GM12878 (cell line): ENCODE measurements at regions not wholly inside any gene's neighbourhood (a gene's known extent, or its start where the extent isn't known, plus 50 kb on each side); places are given as distances from the start of the nearest gene placed in this dataset.

Source experiments
- ATAC-seq: fragments of 200-7000 bp; cut with Tn5 transposase; 3 replicates; pipeline ENCODE4 v1.9.1; 2020; ENCODE audit warnings: mild to moderate bottlenecking, moderate library complexity
- BruUV-seq: library from RNA; stranded (reverse); fragments of 400-500 nt; replicated peaks from 2 replicates; lab custom pipeline; 2021; lab: Mats Ljungman, UMichigan
- CTCF ChIA-PET: fragments of 300-600 bp; sonication (Branson Sonifier 250); formaldehyde crosslinking; extraction: SDS; loops from one replicate; lab custom pipeline; 2021; ENCODE audit warnings: inconsistent platforms; lab: Yijun Ruan, JAX
- POLR2A ChIA-PET: fragments of 350-600 bp; formaldehyde crosslinking; extraction: SDS; loops from one replicate; lab custom pipeline; 2021; ENCODE audit warnings: inconsistent platforms; lab: Charles Lee
- RAD21 ChIA-PET: fragments of 300-600 bp; sonication (Branson Sonifier 250); formaldehyde crosslinking; loops from one replicate; lab custom pipeline; 2023; ENCODE audit warnings: antibody characterized with exemption; ENCODE audit not compliant: unreplicated experiment; lab: Charles Lee
- SMC1A ChIA-PET: fragments of 300-600 bp; sonication (Branson Sonifier 250); formaldehyde crosslinking; loops from one replicate; lab custom pipeline; 2023; ENCODE audit not compliant: unreplicated experiment, uncharacterized antibody; lab: Charles Lee
- DNase-seq: peaks from one replicate; pipeline ENCODE4 v3.0.0-alpha.2; 2011; ENCODE audit warnings: low read depth, low spot score
- FAIRE-seq: peaks from 3 replicates; lab custom pipeline; 2011; peaks lifted over from hg19 to GRCh38; lab: Jason Lieb, UNC
- H2AFZ ChIP-seq: 2 replicates; pipeline ENCODE4 v1.6.0; 2011; ENCODE audit warnings: low read depth, low read length, control low read depth; ENCODE audit not compliant: control insufficient read depth
- H3K27ac ChIP-seq: 2 replicates; pipeline ENCODE4 v1.5.1; 2011; ENCODE audit warnings: control low read depth; ENCODE audit not compliant: control insufficient read depth, insufficient read depth
- H3K27me3 ChIP-seq, 2 experiments: replicated peaks in 1 of 2; 2 replicates each; pipeline versions ENCODE4 v1.6.0 to v1.6.1; 2011; ENCODE audit warnings: low read length in 1 of 2; ENCODE audit not compliant: control insufficient read depth in 2 of 2, insufficient read depth in 2 of 2
- H3K36me3 ChIP-seq, 2 experiments: 2 replicates each; pipeline ENCODE4 v1.5.1; 2011; ENCODE audit warnings: low read length in 1 of 2; ENCODE audit not compliant: control insufficient read depth in 2 of 2, insufficient read depth in 2 of 2
- H3K4me1 ChIP-seq: 2 replicates; pipeline ENCODE4 v1.6.1; 2011; ENCODE audit warnings: mild to moderate bottlenecking, low read length, moderate library complexity, mixed read lengths; ENCODE audit not compliant: control insufficient read depth, insufficient read depth
- H3K4me2 ChIP-seq: 2 replicates; pipeline ENCODE4 v1.6.0; 2011; ENCODE audit warnings: control low read depth; ENCODE audit not compliant: control insufficient read depth, insufficient read depth
- H3K4me3 ChIP-seq: fragments of 200-600 bp; sonication (generic); 2 replicates; pipeline ENCODE4 v1.5.1; 2016
- H3K79me2 ChIP-seq: 2 replicates; pipeline ENCODE4 v1.6.0; 2011; ENCODE audit warnings: low read length; ENCODE audit not compliant: control insufficient read depth, insufficient read depth
- H3K9ac ChIP-seq: 2 replicates; pipeline ENCODE4 v1.8.0; 2011; ENCODE audit warnings: low read length, control low read depth, mixed read lengths; ENCODE audit not compliant: control insufficient read depth, insufficient read depth
- H3K9me3 ChIP-seq: replicated peaks from 3 replicates; pipeline ENCODE4 v1.5.1; 2011; ENCODE audit warnings: mild to moderate bottlenecking, low read length; ENCODE audit not compliant: control insufficient read depth, insufficient read depth
- H4K20me1 ChIP-seq: 2 replicates; pipeline ENCODE4 v1.6.0; 2011; ENCODE audit not compliant: control insufficient read depth, insufficient read depth
- ASH2L ChIP-seq: fragments of 300-600, 200-600 bp; sonication (generic); IDR thresholded peaks from 2 replicates; pipeline ENCODE4 v1.6.1; 2017; ENCODE audit warnings: low read depth, mild to moderate bottlenecking, borderline replicate concordance
- CBX3 ChIP-seq: fragments of 200-600 bp; sonication (generic); IDR thresholded peaks from 2 replicates; pipeline ENCODE4 v1.6.1; 2016; ENCODE audit warnings: low read depth, borderline replicate concordance
- EGR1 ChIP-seq, 2 experiments: IDR thresholded peaks; 1 replicate in 1 of 2; 2 replicates in 1 of 2; pipeline ENCODE4 v1.6.1; 2011 to 2012; ENCODE audit warnings: low read depth in 2 of 2, low read length in 2 of 2, borderline replicate concordance in 1 of 2, mild to moderate bottlenecking in 1 of 2, moderate library complexity in 1 of 2
- KLF5 ChIP-seq: fragments of 450-650 bp; IDR thresholded peaks from 2 replicates; pipeline ENCODE4 v1.6.1; 2014; ENCODE audit warnings: mild to moderate bottlenecking; ENCODE audit not compliant: partially characterized antibody
- MTA2 ChIP-seq: fragments of 450-650 bp; IDR thresholded peaks from 2 replicates; pipeline ENCODE4 v1.6.1; 2016; ENCODE audit warnings: low read depth, mild to moderate bottlenecking, moderate library complexity
- MYC ChIP-seq: IDR thresholded peaks from 2 replicates; pipeline ENCODE4 v1.6.1; 2011; ENCODE audit warnings: mild to moderate bottlenecking, low read length, moderate library complexity, inconsistent platforms; ENCODE audit not compliant: insufficient read depth, insufficient replicate concordance, insufficient read length, severe bottlenecking
- POLR2AphosphoS2 ChIP-seq: IDR thresholded peaks from 2 replicates; pipeline ENCODE4 v1.6.1; 2011; ENCODE audit warnings: low read depth, mild to moderate bottlenecking, low read length, improper control_type of control experiment, moderate library complexity
- RCOR1 ChIP-seq: conservative IDR thresholded peaks from 2 replicates; pipeline ENCODE4 v1.6.1; 2012; ENCODE audit warnings: low read depth, low read length, improper control_type of control experiment
- RELA ChIP-seq: fragments of 450-650 bp; IDR thresholded peaks from 2 replicates; pipeline ENCODE4 v1.8.0; 2014; ENCODE audit warnings: borderline replicate concordance; ENCODE audit not compliant: partially characterized antibody
- SIX5 ChIP-seq: IDR thresholded peaks from 2 replicates; pipeline ENCODE4 v1.6.1; 2011; ENCODE audit warnings: mild to moderate bottlenecking, low read depth, low read length, moderate library complexity; ENCODE audit not compliant: severe bottlenecking
- SREBF1 ChIP-seq: IDR thresholded peaks from 2 replicates; pipeline ENCODE4 v1.6.1; 2012; ENCODE audit warnings: mild to moderate bottlenecking, low read length
- STAT3 ChIP-seq: IDR thresholded peaks from 2 replicates; pipeline ENCODE4 v1.6.1; 2011; ENCODE audit warnings: low read depth, low read length, improper control_type of control experiment
- ZBTB40 ChIP-seq: fragments of 450-650 bp; IDR thresholded peaks from 2 replicates; pipeline ENCODE4 v1.6.1; 2016; ENCODE audit warnings: mild to moderate bottlenecking, moderate library complexity, borderline replicate concordance
- ZNF207 ChIP-seq: fragments of 450-650 bp; IDR thresholded peaks from 2 replicates; pipeline ENCODE4 v1.6.1; 2014; ENCODE audit warnings: antibody characterized with exemption, mild to moderate bottlenecking, borderline replicate concordance
- ZNF24 ChIP-seq: fragments of 450-650 bp; IDR thresholded peaks from 2 replicates; pipeline ENCODE4 v1.6.1; 2017; ENCODE audit warnings: antibody characterized with exemption, mild to moderate bottlenecking
- ZNF384 ChIP-seq: IDR thresholded peaks from 2 replicates; pipeline ENCODE4 v1.6.1; 2012; ENCODE audit warnings: low read depth, mild to moderate bottlenecking, low read length, improper control_type of control experiment, borderline replicate concordance
- WGBS: methylation state at CpG from one replicate; pipeline ENCODE4 v1.1.6; 2016; ENCODE audit warnings: low lambda C conversion rate; ENCODE audit not compliant: insufficient replicate concordance, insufficient coverage; ENCODE audit errors: missing lambda C conversion rate; 5-methylcytosine and 5-hydroxymethylcytosine counted together
- in situ Hi-C: fragments of 300-500 bp; cut with MboI; formaldehyde crosslinking; loops from 9 replicates; pipeline ENCODE4 v1.14.3; 2018; ENCODE audit warnings: mixed read lengths
- intact Hi-C: fragments of 100-400 bp; cut with micrococcal nuclease; formaldehyde crosslinking; loops from one replicate; pipeline ENCODE4 v1.14.2; 2022; ENCODE audit not compliant: unreplicated experiment
- TF ChIP-seq, protein P1 (sequence below): IDR thresholded peaks from 2 replicates; pipeline ENCODE4 v1.6.1; 2011; ENCODE audit warnings: mild to moderate bottlenecking, low read depth, low read length, moderate library complexity; ENCODE audit not compliant: insufficient replicate concordance
- TF ChIP-seq, protein P2 (sequence below): fragments of 450-650 bp; IDR thresholded peaks from 2 replicates; pipeline ENCODE4 v1.6.1; 2016; ENCODE audit warnings: mild to moderate bottlenecking

DNA sequence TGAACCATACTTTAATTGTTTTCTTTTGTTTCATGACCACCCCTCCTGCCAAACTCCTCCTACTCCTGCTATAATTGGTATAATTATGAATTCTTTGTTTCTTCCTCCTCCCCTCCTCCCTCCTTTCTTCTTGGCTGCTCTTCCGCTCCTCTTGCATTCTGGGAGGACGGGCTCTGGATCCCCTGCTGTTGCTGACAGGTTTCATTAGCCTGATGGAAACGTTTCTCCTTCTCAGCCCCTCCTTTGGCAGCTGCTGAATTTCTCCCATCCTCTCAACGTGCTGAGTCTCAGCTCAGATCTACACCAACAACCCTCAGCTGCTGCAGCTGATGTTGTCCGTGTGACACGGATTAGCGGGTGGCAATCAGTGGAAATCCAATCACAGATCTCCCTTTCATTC lies 97.1 kb upstream of the UBAC2 start (continued):
- no peak for TF ChIP-seq ZBTB40
- TF ChIP-seq POLR2AphosphoS2: no peak
- no peak for TF ChIP-seq CBX3
- TF ChIP-seq ASH2L: no peak

DNA sequence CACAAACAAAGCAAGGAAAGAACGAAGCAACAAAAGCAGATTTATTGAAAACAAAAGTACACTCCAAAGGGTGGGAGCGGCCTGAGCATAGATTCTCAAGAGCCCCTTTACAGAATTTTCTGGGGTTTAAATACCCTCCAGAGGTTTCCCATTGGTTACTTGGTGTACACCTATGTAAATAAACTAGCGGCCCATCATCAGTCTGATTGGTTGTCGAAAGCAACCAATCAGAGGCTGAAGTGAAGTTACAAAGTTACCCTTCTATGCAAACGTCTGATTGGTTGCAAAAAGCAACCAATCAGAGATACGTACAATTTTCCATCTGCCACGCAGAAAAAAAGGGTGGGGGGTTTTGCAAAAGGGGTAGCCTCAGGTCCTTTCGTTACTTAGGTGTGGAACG lies 96.3 kb upstream of the UBAC2 start:
- no peak for ATAC-seq
- ChIA-PET POLR2A (no interaction called here), CTCF (no interaction called here), RAD21 (no interaction called here), SMC1A (no interaction called here)
- Histone ChIP-seq H3K9ac (no peak overlapping the region), H3K27me3 (no peaks in the 10 kb centered on the region), H3K36me3 (no peaks in the 10 kb centered on the region), H3K9me3 (no peaks in the 10 kb centered on the region; the same call in 2 of the 3 replicates), H3K4me3 (no peak overlapping the region), H3K4me1 (no peaks in the 10 kb centered on the region), H3K4me2 (no peak overlapping the region), H3K27ac (no peak overlapping the region), H3K79me2 (no peaks in the 10 kb centered on the region), H4K20me1 (no peaks in the 10 kb centered on the region), H2AFZ (no peak overlapping the region)
- intact Hi-C loops (no loop called here), in situ Hi-C loops (no loop called here)
- DNase-seq: no peak
- WGBS: 63% methylated on average over 9 of the region's 9 CpGs
- FAIRE-seq: no peak
- no TSS peak for BruUV-seq
- TF ChIP-seq RCOR1: no peak
- TF ChIP-seq ZNF207: no peak
- no peak for TF ChIP-seq MYC
- no peak for TF ChIP-seq ZNF24
- no peak for TF ChIP-seq ASH2L
- TF ChIP-seq EGR1 (IDR thresholded peaks at IDR 0.05; ENCODE audit: borderline replicate concordance in 1 of 2, low read depth in 2 of 2, low read length in 2 of 2): no peak
- TF ChIP-seq RELA: no peak
- TF ChIP-seq STAT3: no peak
- TF ChIP-seq, protein P1, sequence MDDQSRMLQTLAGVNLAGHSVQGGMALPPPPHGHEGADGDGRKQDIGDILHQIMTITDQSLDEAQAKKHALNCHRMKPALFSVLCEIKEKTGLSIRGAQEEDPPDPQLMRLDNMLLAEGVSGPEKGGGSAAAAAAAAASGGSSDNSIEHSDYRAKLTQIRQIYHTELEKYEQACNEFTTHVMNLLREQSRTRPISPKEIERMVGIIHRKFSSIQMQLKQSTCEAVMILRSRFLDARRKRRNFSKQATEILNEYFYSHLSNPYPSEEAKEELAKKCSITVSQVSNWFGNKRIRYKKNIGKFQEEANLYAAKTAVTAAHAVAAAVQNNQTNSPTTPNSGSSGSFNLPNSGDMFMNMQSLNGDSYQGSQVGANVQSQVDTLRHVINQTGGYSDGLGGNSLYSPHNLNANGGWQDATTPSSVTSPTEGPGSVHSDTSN: no peak
- TF ChIP-seq SREBF1: no peak
- no peak for TF ChIP-seq KLF5
- TF ChIP-seq ZNF384: no peak
- no peak for TF ChIP-seq SIX5
- TF ChIP-seq MTA2: no peak
- TF ChIP-seq, protein P2, sequence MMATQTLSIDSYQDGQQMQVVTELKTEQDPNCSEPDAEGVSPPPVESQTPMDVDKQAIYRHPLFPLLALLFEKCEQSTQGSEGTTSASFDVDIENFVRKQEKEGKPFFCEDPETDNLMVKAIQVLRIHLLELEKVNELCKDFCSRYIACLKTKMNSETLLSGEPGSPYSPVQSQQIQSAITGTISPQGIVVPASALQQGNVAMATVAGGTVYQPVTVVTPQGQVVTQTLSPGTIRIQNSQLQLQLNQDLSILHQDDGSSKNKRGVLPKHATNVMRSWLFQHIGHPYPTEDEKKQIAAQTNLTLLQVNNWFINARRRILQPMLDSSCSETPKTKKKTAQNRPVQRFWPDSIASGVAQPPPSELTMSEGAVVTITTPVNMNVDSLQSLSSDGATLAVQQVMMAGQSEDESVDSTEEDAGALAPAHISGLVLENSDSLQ: no peak
